MCF 10A (cell line): ENCODE measurements at regions not wholly inside any gene's neighbourhood (a gene's known extent, or its start where the extent isn't known, plus 50 kb on each side); places are given as distances from the start of the nearest gene placed in this dataset.

Experiments used
- BruUV-seq: library from RNA; stranded (reverse); fragments of 400-500 nt; replicated peaks from 2 replicates; lab custom pipeline; 2021; lab: Mats Ljungman, UMichigan
- CTCF ChIA-PET: fragments of 300-600 bp; sonication (Branson Sonifier 250); formaldehyde crosslinking; extraction: SDS; loops from one replicate; lab custom pipeline; 2021; ENCODE audit warnings: antibody characterized with exemption, inconsistent platforms; lab: Yijun Ruan, JAX
- POLR2A ChIA-PET: fragments of 300-600, 350-650 bp; sonication (Branson Sonifier 250); formaldehyde crosslinking; extraction: SDS; loops from one replicate; lab custom pipeline; 2020; ENCODE audit warnings: antibody characterized with exemption, inconsistent platforms; lab: Yijun Ruan, JAX
- DNase-seq: peaks from one replicate; pipeline ENCODE4 v3.0.0-alpha.2; 2018; ENCODE audit not compliant: unreplicated experiment
- H3K27ac Mint-ChIP-seq: one replicate; pipeline ENCODE4 v1.8.0; 2022; ENCODE audit warnings: mild to moderate bottlenecking, low read depth, mixed read lengths; ENCODE audit not compliant: unreplicated experiment
- H3K27me3 Mint-ChIP-seq: one replicate; pipeline ENCODE4 v1.8.0; 2022; ENCODE audit warnings: mixed read lengths; ENCODE audit not compliant: insufficient read depth, unreplicated experiment
- H3K36me3 Mint-ChIP-seq: one replicate; pipeline ENCODE4 v1.8.0; 2022; ENCODE audit warnings: mild to moderate bottlenecking, moderate library complexity, mixed read lengths; ENCODE audit not compliant: insufficient read depth, unreplicated experiment
- H3K4me1 Mint-ChIP-seq: one replicate; pipeline ENCODE4 v1.8.0; 2022; ENCODE audit warnings: mixed read lengths; ENCODE audit not compliant: insufficient read depth, unreplicated experiment
- H3K4me3 Mint-ChIP-seq: one replicate; pipeline ENCODE4 v1.8.0; 2022; ENCODE audit warnings: mild to moderate bottlenecking, moderate library complexity, mixed read lengths; ENCODE audit not compliant: unreplicated experiment
- H3K9me3 Mint-ChIP-seq: one replicate; pipeline ENCODE4 v1.8.0; 2022; ENCODE audit warnings: mixed read lengths; ENCODE audit not compliant: unreplicated experiment
- intact Hi-C: fragments of 100-400 bp; cut with micrococcal nuclease; formaldehyde crosslinking; loops from 2 replicates; pipeline ENCODE4 v1.14.1; 2022
- TF ChIP-seq, protein P1 (sequence below): fragments of 200-600 bp; IDR thresholded peaks from one replicate; pipeline ENCODE4 v1.8.0; 2022; ENCODE audit warnings: antibody characterized with exemption, mild to moderate bottlenecking; ENCODE audit not compliant: unreplicated experiment

DNA sequence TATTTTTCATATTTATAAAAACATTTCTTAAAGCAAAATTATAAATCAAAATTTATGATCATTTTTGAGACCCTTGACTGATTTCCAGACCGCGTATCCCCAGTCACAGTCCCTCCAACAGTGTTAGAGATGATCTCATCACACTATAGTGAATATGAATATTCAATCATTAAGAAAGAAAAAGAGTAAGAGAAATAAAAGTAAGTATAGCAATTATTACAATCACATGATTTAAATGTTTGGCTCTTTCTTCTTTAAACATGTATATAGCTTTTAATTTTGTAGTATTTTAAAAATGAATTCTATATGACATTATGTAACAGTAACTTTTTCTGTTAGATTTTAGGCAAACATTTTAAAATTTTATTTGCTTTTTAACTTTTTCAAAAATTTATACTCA, 438.3 kb downstream of the RFPL4B start:
- ChIA-PET CTCF (interaction anchor here (0.6 to 3.4 kb wide), 2 partner anchors 1073 to 1123 kb away, joined by 3 to 14 read pairs; no protein-coding TSS in a partner anchor), POLR2A (no interaction called here)
- TF ChIP-seq, protein P1, sequence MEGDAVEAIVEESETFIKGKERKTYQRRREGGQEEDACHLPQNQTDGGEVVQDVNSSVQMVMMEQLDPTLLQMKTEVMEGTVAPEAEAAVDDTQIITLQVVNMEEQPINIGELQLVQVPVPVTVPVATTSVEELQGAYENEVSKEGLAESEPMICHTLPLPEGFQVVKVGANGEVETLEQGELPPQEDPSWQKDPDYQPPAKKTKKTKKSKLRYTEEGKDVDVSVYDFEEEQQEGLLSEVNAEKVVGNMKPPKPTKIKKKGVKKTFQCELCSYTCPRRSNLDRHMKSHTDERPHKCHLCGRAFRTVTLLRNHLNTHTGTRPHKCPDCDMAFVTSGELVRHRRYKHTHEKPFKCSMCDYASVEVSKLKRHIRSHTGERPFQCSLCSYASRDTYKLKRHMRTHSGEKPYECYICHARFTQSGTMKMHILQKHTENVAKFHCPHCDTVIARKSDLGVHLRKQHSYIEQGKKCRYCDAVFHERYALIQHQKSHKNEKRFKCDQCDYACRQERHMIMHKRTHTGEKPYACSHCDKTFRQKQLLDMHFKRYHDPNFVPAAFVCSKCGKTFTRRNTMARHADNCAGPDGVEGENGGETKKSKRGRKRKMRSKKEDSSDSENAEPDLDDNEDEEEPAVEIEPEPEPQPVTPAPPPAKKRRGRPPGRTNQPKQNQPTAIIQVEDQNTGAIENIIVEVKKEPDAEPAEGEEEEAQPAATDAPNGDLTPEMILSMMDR, result no peak
- no TSS peak for BruUV-seq
- no peak for DNase-seq
- intact Hi-C loops, result loop anchor here (10.0 kb wide), 1 partner anchor 451 kb away; no protein-coding TSS in a partner anchor
- no peaks in the 10 kb centered on the region for H3K4me1 Mint-ChIP-seq
- no peaks in the 10 kb centered on the region for H3K36me3 Mint-ChIP-seq
- H3K27ac Mint-ChIP-seq, result no peak overlapping the region
- no peaks in the 10 kb centered on the region for H3K27me3 Mint-ChIP-seq
- no peaks in the 10 kb centered on the region for H3K9me3 Mint-ChIP-seq
- H3K4me3 Mint-ChIP-seq, result no peak overlapping the region

GRCh38 chr6:112786801-112787200, 439.7 kb downstream of the RFPL4B start:
- H3K27me3 Mint-ChIP-seq, result no peaks in the 10 kb centered on the region
- H3K4me1 Mint-ChIP-seq, result no peaks in the 10 kb centered on the region
- TF ChIP-seq, protein P1, result no peak
- no peak overlapping the region for H3K27ac Mint-ChIP-seq
- H3K9me3 Mint-ChIP-seq, result no peaks in the 10 kb centered on the region
- no peak overlapping the region for H3K4me3 Mint-ChIP-seq
- ChIA-PET POLR2A (interaction anchor here (0.7 kb wide), 1 partner anchor 320 kb away, joined by 3 read pairs; no protein-coding TSS in a partner anchor), CTCF (interaction anchor here (0.8 to 1.5 kb wide), 4 partner anchors 1073 to 1123 kb away, joined by 3 to 5 read pairs (median 3); no protein-coding TSS in a partner anchor)
- no peaks in the 10 kb centered on the region for H3K36me3 Mint-ChIP-seq
- intact Hi-C loops, result loop anchor here (10.0 kb wide), 1 partner anchor 452 kb away; no protein-coding TSS in a partner anchor
- no peak for DNase-seq
- no TSS peak for BruUV-seq

DNA sequence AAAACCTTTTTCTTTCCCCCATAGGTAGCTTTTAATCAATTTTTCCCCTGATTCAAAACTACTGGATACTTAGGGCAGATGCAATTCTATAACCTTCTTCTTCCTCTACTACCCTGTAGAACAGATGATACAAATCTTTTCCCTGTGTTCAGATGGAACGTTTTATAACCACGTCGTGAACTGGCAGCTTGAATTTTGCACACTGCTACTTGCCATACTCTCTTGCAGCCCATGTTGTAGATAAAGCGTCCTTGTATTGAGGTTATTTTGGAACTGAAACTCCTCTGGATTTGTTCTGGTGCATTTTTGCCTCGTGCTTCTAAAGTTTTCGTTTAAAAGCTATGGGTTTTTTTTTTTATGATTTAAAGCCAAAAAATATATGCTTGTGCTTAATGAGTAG, 440.2 kb downstream of the RFPL4B start:
- Mint-ChIP-seq H3K4me3 (no peak overlapping the region), H3K27ac (no peak overlapping the region), H3K36me3 (no peaks in the 10 kb centered on the region), H3K4me1 (no peaks in the 10 kb centered on the region), H3K9me3 (no peaks in the 10 kb centered on the region), H3K27me3 (no peaks in the 10 kb centered on the region)
- no peak for DNase-seq
- BruUV-seq, result no TSS peak
- intact Hi-C loops, result loop anchor here (10.0 kb wide), 1 partner anchor 453 kb away; no protein-coding TSS in a partner anchor
- TF ChIP-seq, protein P1, result no peak
- ChIA-PET CTCF (interaction anchor here (1.1 kb wide), 1 partner anchor 1122 kb away, joined by 3 read pairs; no protein-coding TSS in a partner anchor), POLR2A (interaction anchor here (0.7 kb wide), 1 partner anchor 321 kb away, joined by 3 read pairs; no protein-coding TSS in a partner anchor)

DNA sequence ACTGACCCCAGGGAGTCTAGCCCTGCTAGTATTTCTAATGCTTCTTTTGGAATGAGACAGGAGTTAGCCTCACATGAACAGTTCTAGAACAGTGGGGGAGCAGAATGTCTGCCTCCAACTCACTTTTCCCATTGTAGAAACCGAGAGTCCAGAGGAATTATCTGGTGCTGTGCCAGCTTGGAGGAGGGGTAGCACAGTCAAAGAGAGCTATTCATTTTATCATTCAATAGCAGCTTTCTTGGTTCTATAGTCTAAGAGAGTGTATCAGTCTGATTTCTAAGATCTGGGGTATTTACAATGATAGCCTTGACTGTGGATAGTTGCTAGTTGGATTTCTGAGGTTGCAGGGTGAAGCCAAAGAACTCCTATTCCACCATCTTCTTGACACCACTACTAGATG, 448.2 kb downstream of the RFPL4B start:
- intact Hi-C loops, result no loop called here
- no peaks in the 10 kb centered on the region for H3K27me3 Mint-ChIP-seq
- CTCF ChIA-PET, result no interaction called here

More for the DNA sequence above, 448.2 kb downstream of the RFPL4B start:
- TF ChIP-seq, protein P1, result no peak
- no peak overlapping the region for H3K4me3 Mint-ChIP-seq
- H3K4me1 Mint-ChIP-seq, result no peaks in the 10 kb centered on the region
- H3K36me3 Mint-ChIP-seq, result peaks cover 6% of the 10 kb centered on the region
- POLR2A ChIA-PET, result no interaction called here
- no peak overlapping the region for H3K27ac Mint-ChIP-seq
- BruUV-seq, result no TSS peak
- no peak for DNase-seq
- peaks cover 6% of the 10 kb centered on the region for H3K9me3 Mint-ChIP-seq
